NCI-H460 (cell line): ENCODE measurements at regions not wholly inside any gene's neighbourhood (a gene's known extent, or its start where the extent isn't known, plus 50 kb on each side); places are given as distances from the start of the nearest gene placed in this dataset.

Experiments
- DNase-seq: peaks from one replicate; pipeline ENCODE4 v3.0.0-alpha.2; 2016; ENCODE audit warnings: low read depth; ENCODE audit errors: extremely low read depth

DNA sequence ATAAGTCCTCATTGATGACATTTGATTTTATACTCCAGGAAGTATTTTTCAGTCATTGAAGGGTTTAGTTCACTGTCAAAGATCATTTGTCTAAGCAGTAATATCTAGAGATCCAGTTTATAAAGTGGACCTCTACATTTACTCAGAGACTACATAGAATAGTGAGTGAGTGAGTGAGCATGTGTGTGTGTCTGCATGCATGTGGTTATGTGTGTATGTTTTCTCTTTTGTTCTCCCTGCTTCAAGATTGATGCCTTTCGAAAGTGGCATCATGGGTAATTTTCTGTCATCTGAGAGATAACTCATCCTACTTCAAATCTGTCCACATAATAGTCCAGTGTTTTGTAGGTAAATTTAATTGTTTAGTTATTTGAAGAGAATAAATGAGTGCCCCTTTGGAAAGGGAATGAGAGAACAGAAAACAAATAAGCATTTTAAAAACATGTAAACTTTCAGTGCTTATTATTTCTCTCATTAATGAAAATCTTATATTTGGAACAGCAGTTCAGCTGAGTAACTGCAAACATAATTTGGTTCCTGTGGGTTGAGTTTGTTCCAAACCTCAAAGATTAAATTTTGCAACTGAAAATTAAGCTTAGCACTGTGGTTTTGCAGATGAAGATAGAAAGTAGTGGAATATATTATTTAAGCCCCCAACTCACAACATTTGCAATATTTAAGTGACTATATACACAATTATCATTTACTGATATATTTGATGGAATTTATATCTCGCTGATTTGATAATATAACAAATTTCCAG, 1295.1 kb upstream of the C9orf72 start:
- no peak for DNase-seq

DNA sequence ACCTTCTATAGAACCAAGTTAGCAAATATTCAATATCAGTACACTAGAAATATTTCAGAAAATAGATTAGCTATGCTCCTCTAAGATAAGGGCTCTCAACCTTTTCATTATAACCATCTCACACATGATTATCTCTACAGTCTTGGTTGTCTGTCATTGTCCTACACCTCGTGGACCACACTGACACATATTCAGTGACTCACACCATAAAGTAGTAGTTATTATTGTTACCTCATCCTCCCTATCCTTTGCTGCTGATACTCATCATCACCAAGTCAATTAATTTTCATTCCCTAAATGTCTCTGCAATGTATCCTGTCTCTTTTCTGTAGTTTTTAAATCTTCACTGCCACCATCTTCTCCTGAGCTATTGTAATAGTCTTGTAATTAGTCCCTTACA, 1309.2 kb upstream of the C9orf72 start:
- DNase-seq, result no peak

DNA sequence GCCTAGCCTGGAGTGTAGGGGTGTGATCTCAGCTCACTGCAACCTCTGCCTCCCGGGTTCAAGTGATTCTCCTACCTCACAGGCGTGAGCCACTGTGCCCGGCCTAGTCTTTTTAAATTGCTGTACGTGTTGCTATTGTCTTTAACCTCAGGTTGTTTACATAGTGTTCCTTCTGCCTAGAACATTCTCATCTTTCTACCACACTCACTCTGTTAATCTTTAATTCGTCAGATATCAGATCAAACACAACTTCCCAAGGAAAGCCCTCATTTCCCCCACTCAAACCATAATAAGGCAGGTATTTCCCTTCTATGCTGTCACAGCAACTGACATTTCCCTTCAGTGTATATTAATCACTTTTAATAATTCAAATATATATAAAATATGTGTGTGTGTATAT, 1310.0 kb upstream of the C9orf72 start:
- DNase-seq, result no peak

DNA sequence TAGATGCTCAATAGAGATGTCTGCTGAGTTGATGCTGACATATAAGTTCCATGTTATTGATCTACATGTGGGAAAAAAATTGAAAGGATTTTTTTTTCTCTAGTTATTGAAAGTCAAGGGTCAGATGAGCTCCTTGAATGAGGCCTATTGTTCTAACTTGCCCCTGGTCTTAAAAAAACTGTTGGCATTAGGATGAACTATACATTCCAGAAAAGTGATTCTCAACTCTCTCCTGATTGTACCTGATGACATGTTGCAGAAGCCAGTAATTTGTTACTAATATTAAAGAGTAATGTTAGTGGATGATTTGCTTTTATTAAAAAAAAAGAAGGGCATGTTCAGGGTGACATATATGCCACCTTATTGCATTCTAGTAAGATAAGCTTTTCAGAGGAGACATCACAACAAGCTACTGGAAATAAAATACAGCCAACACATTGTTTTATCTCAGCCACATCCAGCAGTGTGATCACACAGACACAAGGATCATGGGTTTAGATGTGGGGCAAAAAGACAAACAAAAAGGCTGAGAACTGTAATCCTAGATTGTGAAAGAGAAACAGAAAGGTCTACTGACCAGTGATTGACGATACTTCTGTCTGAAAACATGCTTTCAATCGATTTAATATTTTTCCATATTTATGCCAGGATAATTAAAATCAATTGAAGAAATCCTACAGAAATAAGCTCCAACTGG, 1314.1 kb upstream of the C9orf72 start:
- no peak for DNase-seq

- no peak for DNase-seq
Measured at GRCh38 chr9:28888806-28889205, 1315.5 kb upstream of the C9orf72 start.

- DNase-seq, result no peak
Measured at GRCh38 chr9:28892538-28892937, 1319.3 kb upstream of the C9orf72 start.

- DNase-seq, result no peak
Measured at GRCh38 chr9:28899267-28899666, 1326.0 kb upstream of the C9orf72 start.

- DNase-seq, result no peak
Measured at GRCh38 chr9:28899926-28900325, 1326.6 kb upstream of the C9orf72 start.

GRCh38 chr9:28900406-28900805, 1327.1 kb upstream of the C9orf72 start:
- DNase-seq, result no peak

GRCh38 chr9:28909526-28909925, 1336.2 kb upstream of the C9orf72 start:
- DNase-seq, result no peak

DNA sequence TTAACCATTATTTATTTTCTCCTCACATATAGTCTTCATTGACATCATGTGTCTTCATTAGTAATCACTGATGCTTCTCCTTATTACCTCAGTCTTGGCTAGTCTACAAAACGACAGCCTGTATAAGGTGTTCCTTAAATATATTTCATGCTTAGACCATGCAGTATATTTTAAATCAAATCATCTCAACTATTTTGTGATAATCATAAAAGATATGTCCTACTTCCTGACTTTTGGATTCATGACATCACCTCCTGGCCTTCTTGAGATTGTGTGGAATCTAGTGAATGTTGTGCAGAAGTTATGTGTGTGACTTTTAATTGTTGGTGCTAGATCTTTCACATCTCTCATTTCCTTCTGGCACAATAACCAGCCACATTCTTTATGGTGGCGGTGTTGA, 1339.3 kb upstream of the C9orf72 start:
- peak; percentile 35 for DNase-seq

GRCh38 chr9:28915202-28915930, 1342.1 kb upstream of the C9orf72 start:
- peak; percentile 38 for DNase-seq

- no peak for DNase-seq
Measured at GRCh38 chr9:28916348-28916747, 1343.1 kb upstream of the C9orf72 start.

GRCh38 chr9:28921857-28922500, 1348.7 kb upstream of the C9orf72 start:
- no peak for DNase-seq

- no peak for DNase-seq
Measured at GRCh38 chr9:28922891-28923290, 1349.6 kb upstream of the C9orf72 start.

DNA sequence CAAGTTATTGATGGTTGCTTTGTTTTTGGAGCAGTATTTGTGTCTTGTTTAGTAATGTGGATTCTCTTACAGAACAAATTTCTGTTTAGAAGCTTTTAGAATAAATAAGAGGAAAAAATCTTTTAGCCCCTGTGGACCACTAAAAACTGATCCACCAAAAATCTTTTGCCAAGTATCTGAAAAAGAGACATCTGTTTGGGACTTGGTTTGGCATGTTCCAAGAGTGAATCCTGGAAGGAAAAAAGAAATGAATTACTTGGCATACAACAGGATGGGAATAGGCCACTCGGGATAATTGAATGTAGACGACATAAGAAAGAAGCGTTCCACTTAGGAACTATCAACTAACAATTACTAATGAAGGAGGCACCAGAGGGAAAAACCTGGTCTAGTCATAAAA, 1350.1 kb upstream of the C9orf72 start:
- DNase-seq, result no peak

GRCh38 chr9:28925157-28925556, 1351.9 kb upstream of the C9orf72 start:
- DNase-seq, result no peak

- no peak for DNase-seq
Measured at GRCh38 chr9:28926306-28926705, 1353.0 kb upstream of the C9orf72 start.

DNA sequence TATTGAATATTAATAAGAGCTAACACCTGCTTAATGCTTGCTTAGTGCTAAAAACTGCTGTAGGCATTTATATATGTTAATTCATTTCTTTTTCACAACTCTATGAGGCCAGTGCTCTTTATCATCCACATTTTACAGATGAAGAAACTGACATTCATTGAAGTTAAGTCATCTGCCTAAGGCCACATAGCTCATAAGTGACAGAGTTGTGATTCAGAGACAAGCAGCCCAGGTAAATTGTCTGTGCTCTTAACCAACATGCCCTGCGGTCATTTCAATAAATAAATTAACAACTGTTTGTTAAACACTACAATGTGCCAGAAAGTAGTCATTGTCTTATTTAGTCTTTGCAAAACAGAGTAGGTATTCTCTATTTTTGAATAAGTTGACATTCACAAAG, 1354.4 kb upstream of the C9orf72 start:
- no peak for DNase-seq

GRCh38 chr9:28929433-28929832, 1356.2 kb upstream of the C9orf72 start:
- DNase-seq, result no peak

DNA sequence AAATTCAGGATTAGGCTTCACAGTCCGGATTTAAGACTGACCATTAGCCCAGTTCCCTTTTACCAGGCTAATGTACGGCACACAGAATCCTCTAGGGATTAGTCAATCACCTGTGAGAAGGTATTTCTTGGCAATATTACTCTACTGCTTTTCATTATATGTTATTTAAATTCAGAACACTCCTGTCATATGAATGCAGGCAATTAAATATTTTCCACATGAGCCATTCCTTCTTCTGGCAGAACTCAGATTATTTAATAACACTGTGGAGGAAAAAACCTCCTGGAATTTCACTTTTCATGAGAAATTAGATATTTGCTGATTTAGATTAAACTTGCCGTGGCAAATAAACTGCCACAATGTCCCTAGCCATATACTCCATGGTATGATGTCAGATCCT, 1357.5 kb upstream of the C9orf72 start:
- DNase-seq, result no peak
